ENCODE measurements at regions not wholly inside any gene's neighbourhood (a gene's known extent, or its start where the extent isn't known, plus 50 kb on each side); places are given as distances from the start of the nearest gene placed in this dataset.

- DNase-seq (ENCODE audit: insufficient read length, low spot score) (no peak), FAIRE-seq (no peak)
- TF ChIP-seq POLR2A (IDR thresholded peaks at IDR 0.05; ENCODE audit: low read depth, low read length), result no peak
Observed at GRCh38 chr3:194970066-194970465, 284.4 kb downstream of the FAM43A start.

DNA sequence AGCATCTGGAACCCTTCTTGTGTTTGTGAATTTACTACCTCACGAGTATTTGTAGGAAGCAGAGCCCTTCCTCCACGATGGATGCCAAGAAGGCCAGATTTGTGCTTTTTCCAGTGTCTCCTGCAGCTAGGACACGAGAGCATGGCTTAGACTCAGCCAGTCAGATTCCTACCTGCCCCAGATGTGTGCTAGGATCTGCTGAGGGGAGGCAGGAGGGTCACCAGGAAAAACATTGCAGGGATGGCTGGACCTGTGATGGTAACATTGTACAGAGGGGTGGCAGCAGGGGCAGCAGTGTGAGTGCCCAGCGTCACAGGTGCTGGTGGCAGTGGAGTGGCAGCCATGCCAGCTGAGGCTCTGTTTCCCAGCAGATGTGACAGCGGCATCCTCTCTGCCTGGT lies 285.3 kb downstream of the FAM43A start:
- no peak for TF ChIP-seq POLR2A (IDR thresholded peaks at IDR 0.05; ENCODE audit: low read depth, low read length)
- DNase-seq (ENCODE audit: insufficient read length, low spot score) (no peak), FAIRE-seq (no peak)

GRCh38 chr3:194971965-194972364 lies 286.3 kb downstream of the FAM43A start:
- no peak for TF ChIP-seq POLR2A (IDR thresholded peaks at IDR 0.05; ENCODE audit: low read depth, low read length)
- DNase-seq (ENCODE audit: insufficient read length, low spot score) (no peak), FAIRE-seq (no peak)

- no peak for FAIRE-seq
- no peak for TF ChIP-seq POLR2A (IDR thresholded peaks at IDR 0.05; ENCODE audit: low read depth, low read length)
Observed at GRCh38 chr3:194972641-194973040, 287.0 kb downstream of the FAM43A start.

GRCh38 chr3:194973366-194974000 lies 287.8 kb downstream of the FAM43A start:
- FAIRE-seq (no peak), DNase-seq (ENCODE audit: insufficient read length, low spot score) (no peak)
- no peak for TF ChIP-seq POLR2A (IDR thresholded peaks at IDR 0.05; ENCODE audit: low read depth, low read length)

More at GRCh38 chr3:194972641-194973040, 287.0 kb downstream of the FAM43A start:
- DNase-seq (ENCODE audit: insufficient read length, low spot score), result no peak

GRCh38 chr3:194974468-194975135 lies 288.9 kb downstream of the FAM43A start:
- no peak for DNase-seq (ENCODE audit: insufficient read length, low spot score)
- FAIRE-seq, result no peak
- TF ChIP-seq POLR2A (IDR thresholded peaks at IDR 0.05; ENCODE audit: low read depth, low read length), result no peak

- DNase-seq (ENCODE audit: insufficient read length, low spot score) (no peak), FAIRE-seq (no peak)
- no peak for TF ChIP-seq POLR2A (IDR thresholded peaks at IDR 0.05; ENCODE audit: low read depth, low read length)
Observed at GRCh38 chr3:194976049-194976451, 290.4 kb downstream of the FAM43A start.

GRCh38 chr3:194976874-194977273 lies 291.2 kb downstream of the FAM43A start:
- TF ChIP-seq POLR2A (IDR thresholded peaks at IDR 0.05; ENCODE audit: low read depth, low read length), result no peak
- no peak for FAIRE-seq
- DNase-seq (ENCODE audit: insufficient read length, low spot score), result no peak

DNA sequence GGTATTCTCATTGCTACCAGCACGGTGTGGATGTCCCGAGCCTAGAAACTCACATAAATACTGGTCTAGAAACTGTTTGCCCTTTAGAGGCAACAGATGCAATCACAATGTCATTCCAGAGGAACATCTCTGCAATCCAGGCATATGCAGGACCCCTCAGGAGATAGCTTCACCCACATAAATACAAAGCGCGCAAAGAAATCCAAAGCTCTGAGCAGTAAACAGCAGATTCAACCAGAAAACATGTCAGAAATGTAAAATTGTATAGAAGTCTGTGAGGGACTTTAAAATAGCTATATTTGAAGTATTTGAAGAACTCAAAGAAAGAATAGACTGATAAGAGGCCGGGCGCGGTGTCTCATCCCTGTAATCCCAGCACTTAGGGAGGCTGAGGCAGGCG lies 291.7 kb downstream of the FAM43A start:
- FAIRE-seq (no peak), DNase-seq (ENCODE audit: insufficient read length, low spot score) (no peak)
- TF ChIP-seq POLR2A (IDR thresholded peaks at IDR 0.05; ENCODE audit: low read depth, low read length), result no peak

GRCh38 chr3:194979173-194979572 lies 291.8 kb downstream of the XXYLT1 start:
- DNase-seq (ENCODE audit: insufficient read length, low spot score) (no peak), FAIRE-seq (no peak)
- no peak for TF ChIP-seq POLR2A (IDR thresholded peaks at IDR 0.05; ENCODE audit: low read depth, low read length)

DNA sequence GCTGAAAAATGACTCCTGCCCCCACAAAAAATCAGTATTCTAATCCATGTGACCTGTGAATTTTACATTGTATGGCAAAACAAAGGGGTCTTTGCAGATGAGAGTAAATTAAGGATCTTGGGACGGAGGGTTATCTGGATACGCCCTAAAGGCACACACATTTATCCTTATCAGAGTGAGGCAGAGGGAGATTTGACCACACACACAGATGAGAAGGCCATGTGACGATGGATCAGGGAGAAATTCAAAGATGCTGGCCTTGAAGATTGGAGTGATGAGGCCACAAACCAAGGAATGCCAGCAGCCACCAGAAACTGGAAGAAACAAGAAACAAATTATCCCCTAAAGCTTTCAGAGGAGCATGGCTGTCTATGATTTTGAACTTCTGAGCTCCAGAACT lies 288.5 kb downstream of the XXYLT1 start:
- FAIRE-seq (no peak), DNase-seq (ENCODE audit: insufficient read length, low spot score) (no peak)
- TF ChIP-seq POLR2A (IDR thresholded peaks at IDR 0.05; ENCODE audit: low read depth, low read length), result no peak

- no peak for DNase-seq (ENCODE audit: insufficient read length, low spot score)
- TF ChIP-seq POLR2A (IDR thresholded peaks at IDR 0.05; ENCODE audit: low read depth, low read length), result no peak
- no peak for FAIRE-seq
Observed at GRCh38 chr3:194983121-194983520, 287.8 kb downstream of the XXYLT1 start.

- no peak for DNase-seq (ENCODE audit: insufficient read length, low spot score)
- no peak for TF ChIP-seq POLR2A (IDR thresholded peaks at IDR 0.05; ENCODE audit: low read depth, low read length)
- no peak for FAIRE-seq
Observed at GRCh38 chr3:194983620-194984019, 287.3 kb downstream of the XXYLT1 start.

GRCh38 chr3:194984066-194984465 lies 286.9 kb downstream of the XXYLT1 start:
- no peak for FAIRE-seq
- TF ChIP-seq POLR2A (IDR thresholded peaks at IDR 0.05; ENCODE audit: low read depth, low read length), result no peak
- DNase-seq (ENCODE audit: insufficient read length, low spot score), result no peak

DNA sequence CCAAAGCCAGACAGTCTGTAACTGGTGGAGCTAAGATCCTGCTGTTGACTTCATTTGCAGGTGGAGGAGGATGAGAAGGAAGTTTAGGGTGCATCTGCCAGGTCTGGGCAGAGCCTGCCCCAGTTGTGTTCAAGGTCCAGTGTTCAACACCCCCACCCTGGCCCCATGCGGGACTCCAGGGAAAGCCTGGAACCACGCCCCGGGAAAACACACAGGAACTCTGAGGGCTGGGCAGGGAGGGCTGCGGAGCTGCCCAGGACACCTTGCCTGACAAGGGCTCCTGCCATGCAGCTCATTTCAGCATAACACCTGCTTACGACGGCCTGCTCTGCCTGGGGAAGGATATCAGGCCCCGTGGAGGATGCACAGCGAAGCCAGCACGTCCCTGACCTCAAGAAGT lies 286.3 kb downstream of the XXYLT1 start:
- no peak for TF ChIP-seq POLR2A (IDR thresholded peaks at IDR 0.05; ENCODE audit: low read depth, low read length)
- no peak for FAIRE-seq
- DNase-seq (ENCODE audit: insufficient read length, low spot score), result no peak
